HEK293 (cell line): ENCODE measurements at regions not wholly inside any gene's neighbourhood (a gene's known extent, or its start where the extent isn't known, plus 50 kb on each side); places are given as distances from the start of the nearest gene placed in this dataset.
"Not testable (repeated sequence)": the region's sequence is repeated elsewhere in the genome, so short reads cannot be mapped to it uniquely, and the experiment has no call there.

ENCODE experiments used
- CTCF ChIA-PET: fragments of 350-600 bp; formaldehyde crosslinking; extraction: SDS; loops from one replicate; lab custom pipeline; 2021; ENCODE audit warnings: antibody characterized with exemption; lab: Yijun Ruan, JAX
- POLR2A ChIA-PET: fragments of 300-600 bp; formaldehyde crosslinking; extraction: SDS; loops from one replicate; lab custom pipeline; 2020; ENCODE audit warnings: antibody characterized with exemption, inconsistent platforms; lab: Yijun Ruan, JAX
- H3K27ac ChIP-seq: fragments of 200-500 bp; sonication (Bioruptor generic); 2 replicates; pipeline ENCODE4 v1.5.1; 2014; ENCODE audit warnings: low read depth, low read length, control low read depth, inconsistent platforms; ENCODE audit errors: extremely low read depth
- H3K36me3 ChIP-seq, 2 experiments: fragments of 200-500 bp in 1 of 2; sonication (Bioruptor generic) in 1 of 2; 1 replicate in 1 of 2; 2 replicates in 1 of 2; pipeline ENCODE4 v1.5.1; 2014 to 2017; ENCODE audit warnings: inconsistent platforms in 2 of 2, low read length in 2 of 2; ENCODE audit not compliant: control insufficient read depth in 2 of 2, insufficient read depth in 1 of 2
- H3K4me1 ChIP-seq: fragments of 200-500 bp; sonication (Bioruptor generic); 2 replicates; pipeline ENCODE4 v1.5.1; 2014; ENCODE audit warnings: mild to moderate bottlenecking, low read length, inconsistent platforms; ENCODE audit not compliant: control insufficient read depth, insufficient read depth
- H3K4me3 ChIP-seq: 2 replicates; pipeline ENCODE4 v1.5.1; 2011; ENCODE audit warnings: low read depth, mild to moderate bottlenecking, control low read depth, low read length, moderate library complexity
- H3K9me3 ChIP-seq: fragments of 200-500 bp; sonication (Bioruptor generic); 2 replicates; pipeline ENCODE4 v1.5.1; 2014; ENCODE audit warnings: low read depth, low read length, inconsistent platforms; ENCODE audit not compliant: control insufficient read depth, insufficient read depth
- GLI4 ChIP-seq: fragments of 450-650 bp; formaldehyde crosslinking; IDR thresholded peaks from 2 replicates; pipeline ENCODE4 v1.5.1; 2016; ENCODE audit warnings: missing biosample characterization, missing genetic modification characterization
- GLIS1 ChIP-seq: fragments of 450-650 bp; formaldehyde crosslinking; IDR thresholded peaks from 2 replicates; pipeline ENCODE4 v1.5.1; 2016; ENCODE audit warnings: missing biosample characterization, missing genetic modification characterization
- HOXA7 ChIP-seq: sonication (generic); formaldehyde crosslinking; IDR thresholded peaks from 2 replicates; pipeline ENCODE4 v1.8.1; 2022; ENCODE audit warnings: missing genetic modification reagents, borderline replicate concordance
- HOXC10 ChIP-seq: sonication (generic); formaldehyde crosslinking; IDR thresholded peaks from 2 replicates; pipeline ENCODE4 v1.8.1; 2023; ENCODE audit warnings: mild to moderate bottlenecking, missing genetic modification reagents
- KLF10 ChIP-seq: fragments of 450-650 bp; IDR thresholded peaks from 2 replicates; pipeline ENCODE4 v1.5.1; 2018; ENCODE audit warnings: missing biosample characterization, mild to moderate bottlenecking, missing genetic modification characterization
- REPIN1 ChIP-seq: fragments of 450-650 bp; formaldehyde crosslinking; IDR thresholded peaks from 2 replicates; pipeline ENCODE4 v1.5.1; 2017; ENCODE audit warnings: missing biosample characterization, missing genetic modification characterization, low read depth
- REST ChIP-seq: fragments of 450-650 bp; formaldehyde crosslinking; IDR thresholded peaks from 2 replicates; pipeline ENCODE4 v1.5.1; 2016; ENCODE audit warnings: missing biosample characterization, missing genetic modification characterization
- SETDB1 ChIP-seq: IDR thresholded peaks from one replicate; pipeline ENCODE4 v1.6.1; 2017; ENCODE audit warnings: mild to moderate bottlenecking, low read length, moderate library complexity, mixed read lengths; ENCODE audit not compliant: insufficient read length
- YY2 ChIP-seq: fragments of 450-650 bp; formaldehyde crosslinking; IDR thresholded peaks from 2 replicates; pipeline ENCODE4 v1.5.1; 2016; ENCODE audit warnings: missing biosample characterization, missing genetic modification characterization
- ZBTB7A ChIP-seq: fragments of 450-650 bp; formaldehyde crosslinking; IDR thresholded peaks from 2 replicates; pipeline ENCODE4 v1.5.1; 2016; ENCODE audit warnings: low read depth, missing biosample characterization, missing genetic modification characterization
- ZBTB8A ChIP-seq: fragments of 450-650 bp; formaldehyde crosslinking; IDR thresholded peaks from 2 replicates; pipeline ENCODE4 v1.5.1; 2016; ENCODE audit warnings: missing biosample characterization, missing genetic modification characterization
- ZNF133 ChIP-seq: fragments of 450-650 bp; formaldehyde crosslinking; IDR thresholded peaks from 2 replicates; pipeline ENCODE4 v1.5.1; 2016; ENCODE audit warnings: missing biosample characterization, missing genetic modification characterization
- ZNF155 ChIP-seq: fragments of 450-650 bp; formaldehyde crosslinking; IDR thresholded peaks from 2 replicates; pipeline ENCODE4 v1.5.1; 2016; ENCODE audit warnings: missing biosample characterization, missing genetic modification characterization
- ZNF23 ChIP-seq: fragments of 450-650 bp; formaldehyde crosslinking; IDR thresholded peaks from 2 replicates; pipeline ENCODE4 v1.5.1; 2016; ENCODE audit warnings: missing biosample characterization, missing genetic modification characterization, borderline replicate concordance
- ZNF335 ChIP-seq: fragments of 450-650 bp; formaldehyde crosslinking; conservative IDR thresholded peaks from 2 replicates; pipeline ENCODE4 v1.5.1; 2016; ENCODE audit warnings: missing biosample characterization, missing genetic modification characterization
- ZNF366 ChIP-seq: fragments of 450-650 bp; formaldehyde crosslinking; conservative IDR thresholded peaks from 2 replicates; pipeline ENCODE4 v1.5.1; 2016; ENCODE audit warnings: missing biosample characterization, missing genetic modification characterization
- ZNF48 ChIP-seq: fragments of 450-650 bp; formaldehyde crosslinking; IDR thresholded peaks from 2 replicates; pipeline ENCODE4 v1.5.1; 2016; ENCODE audit warnings: missing biosample characterization, missing genetic modification characterization
- ZNF544 ChIP-seq: fragments of 450-650 bp; formaldehyde crosslinking; IDR thresholded peaks from 2 replicates; pipeline ENCODE4 v1.5.0; 2017; ENCODE audit warnings: missing biosample characterization, missing genetic modification characterization
- ZNF600 ChIP-seq: fragments of 450-650 bp; formaldehyde crosslinking; IDR thresholded peaks from 2 replicates; pipeline ENCODE4 v1.5.1; 2016; ENCODE audit warnings: missing biosample characterization, missing genetic modification characterization
- ZNF792 ChIP-seq: fragments of 450-650 bp; formaldehyde crosslinking; IDR thresholded peaks from 2 replicates; pipeline ENCODE4 v1.5.1; 2016; ENCODE audit warnings: missing biosample characterization, missing genetic modification characterization
- ZNF843 ChIP-seq: fragments of 450-650 bp; formaldehyde crosslinking; IDR thresholded peaks from 2 replicates; pipeline ENCODE4 v1.5.1; 2016; ENCODE audit warnings: missing biosample characterization, missing genetic modification characterization
- TF ChIP-seq, protein P1 (sequence below): fragments of 450-650 bp; formaldehyde crosslinking; IDR thresholded peaks from 2 replicates; pipeline ENCODE4 v1.5.1; 2016; ENCODE audit warnings: missing biosample characterization, missing genetic modification characterization, low read depth
- TF ChIP-seq, protein P2 (sequence below): fragments of 450-650 bp; formaldehyde crosslinking; IDR thresholded peaks from 2 replicates; pipeline ENCODE4 v1.5.1; 2017; ENCODE audit warnings: missing biosample characterization, missing genetic modification characterization

DNA sequence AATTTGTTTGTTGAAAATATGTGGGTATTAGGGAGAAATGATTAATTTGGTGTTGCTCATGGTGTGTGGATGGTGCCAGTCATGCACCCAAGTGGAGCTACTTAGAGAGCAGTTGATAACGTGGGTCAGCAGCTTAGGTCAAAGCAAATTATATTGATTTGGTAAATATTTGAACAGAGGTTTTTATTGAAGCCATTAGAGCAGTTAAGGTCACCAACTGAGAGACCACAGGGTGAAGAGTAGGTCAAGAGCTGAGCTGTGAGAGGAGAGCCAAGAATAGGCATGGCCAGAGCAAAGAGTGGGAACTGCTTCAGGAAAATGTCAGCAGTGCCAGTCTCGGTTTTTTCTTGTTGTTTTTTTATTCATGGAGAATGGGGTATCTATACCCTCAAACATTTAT, 97.9 kb downstream of the TMEM168 start (continued):
- TF ChIP-seq REST (tag by site-specific recombination) (no peak), ZNF335 (tag by site-specific recombination) (no peak), ZNF843 (tag by site-specific recombination) (no peak), REPIN1 (tag by site-specific recombination) (no peak), ZBTB7A (no peak), HOXC10 (CRISPR knock-in tag) (no peak), YY2 (tag by site-specific recombination) (no peak), ZNF366 (tag by site-specific recombination) (no peak), SETDB1 (no peak)

GRCh38 chr7:112697211-112697610, 93.0 kb downstream of the TMEM168 start:
- H3K4me3 ChIP-seq, H3K4me1 ChIP-seq, CTCF ChIA-PET, H3K27ac ChIP-seq, POLR2A ChIA-PET, H3K9me3 ChIP-seq, H3K36me3 ChIP-seq: not testable (repeated sequence)

GRCh38 chr7:112699725-112700513, 90.3 kb downstream of the TMEM168 start:
- TF ChIP-seq ZNF23 (tag by site-specific recombination) (no peak), HOXA7 (CRISPR knock-in tag) (no peak), ZNF133 (tag by site-specific recombination) (no peak), ZNF600 (tag by site-specific recombination) (no peak), ZNF792 (tag by site-specific recombination) (no peak), KLF10 (no peak), ZBTB8A (tag by site-specific recombination) (no peak), GLI4 (tag by site-specific recombination) (no peak), ZNF544 (tag by site-specific recombination) (no peak), GLIS1 (tag by site-specific recombination) (no peak), ZNF155 (tag by site-specific recombination) (no peak), ZNF48 (tag by site-specific recombination) (no peak)
- TF ChIP-seq, protein P1, sequence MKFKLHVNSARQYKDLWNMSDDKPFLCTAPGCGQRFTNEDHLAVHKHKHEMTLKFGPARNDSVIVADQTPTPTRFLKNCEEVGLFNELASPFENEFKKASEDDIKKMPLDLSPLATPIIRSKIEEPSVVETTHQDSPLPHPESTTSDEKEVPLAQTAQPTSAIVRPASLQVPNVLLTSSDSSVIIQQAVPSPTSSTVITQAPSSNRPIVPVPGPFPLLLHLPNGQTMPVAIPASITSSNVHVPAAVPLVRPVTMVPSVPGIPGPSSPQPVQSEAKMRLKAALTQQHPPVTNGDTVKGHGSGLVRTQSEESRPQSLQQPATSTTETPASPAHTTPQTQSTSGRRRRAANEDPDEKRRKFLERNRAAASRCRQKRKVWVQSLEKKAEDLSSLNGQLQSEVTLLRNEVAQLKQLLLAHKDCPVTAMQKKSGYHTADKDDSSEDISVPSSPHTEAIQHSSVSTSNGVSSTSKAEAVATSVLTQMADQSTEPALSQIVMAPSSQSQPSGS (tag by site-specific recombination) = no peak
- TF ChIP-seq, protein P2, sequence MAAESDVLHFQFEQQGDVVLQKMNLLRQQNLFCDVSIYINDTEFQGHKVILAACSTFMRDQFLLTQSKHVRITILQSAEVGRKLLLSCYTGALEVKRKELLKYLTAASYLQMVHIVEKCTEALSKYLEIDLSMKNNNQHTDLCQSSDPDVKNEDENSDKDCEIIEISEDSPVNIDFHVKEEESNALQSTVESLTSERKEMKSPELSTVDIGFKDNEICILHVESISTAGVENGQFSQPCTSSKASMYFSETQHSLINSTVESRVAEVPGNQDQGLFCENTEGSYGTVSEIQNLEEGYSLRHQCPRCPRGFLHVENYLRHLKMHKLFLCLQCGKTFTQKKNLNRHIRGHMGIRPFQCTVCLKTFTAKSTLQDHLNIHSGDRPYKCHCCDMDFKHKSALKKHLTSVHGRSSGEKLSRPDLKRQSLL (tag by site-specific recombination) = no peak
- TF ChIP-seq, all 188 proteins: peak for 0
- POLR2A ChIA-PET = no interaction called here
- H3K9me3 ChIP-seq = no peaks in the 10 kb centered on the region
- no peaks in the 10 kb centered on the region for H3K4me1 ChIP-seq
- no peak overlapping the region for H3K4me3 ChIP-seq
- no peak overlapping the region for H3K27ac ChIP-seq
- CTCF ChIA-PET = no interaction called here
- no peaks in the 10 kb centered on the region for H3K36me3 ChIP-seq
